Neural progenitor cell (in vitro differentiated cells): ENCODE measurements at regions not wholly inside any gene's neighbourhood (a gene's known extent, or its start where the extent isn't known, plus 50 kb on each side); places are given as distances from the start of the nearest gene placed in this dataset.

Source experiments
- DNase-seq: peaks from one replicate; pipeline ENCODE4 v3.0.0-alpha.2; 2016; ENCODE audit warnings: low spot score
- H2AFZ ChIP-seq: fragments of 200-600 bp; sonication (generic); replicated peaks from 2 replicates; pipeline ENCODE4 v1.6.1; 2016; ENCODE audit warnings: antibody characterized with exemption
- H3F3A ChIP-seq: fragments of 200-600 bp; sonication (generic); 2 replicates; pipeline ENCODE4 v1.6.1; 2016; ENCODE audit warnings: antibody characterized with exemption, low read depth
- H3K27ac ChIP-seq: fragments of 200-600 bp; sonication (generic); 2 replicates; pipeline ENCODE4 v1.5.1; 2016; ENCODE audit warnings: mild to moderate bottlenecking
- H3K27me3 ChIP-seq: fragments of 200-600 bp; sonication (generic); 2 replicates; pipeline ENCODE4 v1.6.1; 2016; ENCODE audit warnings: mild to moderate bottlenecking, moderate library complexity
- H3K36me3 ChIP-seq: fragments of 200-600 bp; sonication (generic); 2 replicates; pipeline ENCODE4 v1.5.1; 2016
- H3K4me1 ChIP-seq: fragments of 200-600 bp; sonication (generic); 2 replicates; pipeline ENCODE4 v1.6.1; 2016; ENCODE audit warnings: mixed run types
- H3K4me2 ChIP-seq: fragments of 200-600 bp; sonication (generic); 2 replicates; pipeline ENCODE4 v1.6.1; 2016
- H3K4me3 ChIP-seq: fragments of 200-600 bp; sonication (generic); 2 replicates; pipeline ENCODE4 v1.5.1; 2016
- H3K79me2 ChIP-seq: fragments of 200-600 bp; sonication (generic); 2 replicates; pipeline ENCODE4 v1.6.1; 2016; ENCODE audit warnings: low read depth
- H3K9ac ChIP-seq: fragments of 200-600 bp; sonication (generic); 2 replicates; pipeline ENCODE4 v1.6.1; 2016
- H3K9me3 ChIP-seq: fragments of 200-600 bp; sonication (generic); 2 replicates; pipeline ENCODE4 v1.5.1; 2016; ENCODE audit warnings: low read depth
- H4K20me1 ChIP-seq: fragments of 200-600 bp; sonication (generic); 2 replicates; pipeline ENCODE4 v1.6.1; 2016; ENCODE audit warnings: low read depth
- H3K27ac Mint-ChIP-seq: 3 replicates; pipeline ENCODE4 v1.8.0; 2021; ENCODE audit warnings: mixed read lengths
- H3K27me3 Mint-ChIP-seq: 2 replicates; pipeline ENCODE4 v1.8.0; 2022; ENCODE audit warnings: low read depth, mild to moderate bottlenecking, inconsistent platforms, moderate library complexity, mixed read lengths; ENCODE audit not compliant: insufficient read depth
- H3K36me3 Mint-ChIP-seq: 3 replicates; pipeline ENCODE4 v1.8.0; 2021; ENCODE audit warnings: mixed read lengths
- H3K4me1 Mint-ChIP-seq: 3 replicates; pipeline ENCODE4 v1.8.0; 2021; ENCODE audit warnings: mixed read lengths
- H3K4me3 Mint-ChIP-seq: 3 replicates; pipeline ENCODE4 v1.8.0; 2021; ENCODE audit warnings: mild to moderate bottlenecking, moderate library complexity, mixed read lengths
- H3K9me3 Mint-ChIP-seq: 3 replicates; pipeline ENCODE4 v1.8.0; 2020; ENCODE audit warnings: mixed read lengths
- CTCF ChIP-seq: fragments of 200-600 bp; sonication (generic); IDR thresholded peaks from 2 replicates; pipeline ENCODE4 v1.5.1; 2017; ENCODE audit warnings: antibody characterized with exemption, mild to moderate bottlenecking
- EZH2 ChIP-seq: fragments of 200-600 bp; sonication (generic); IDR thresholded peaks from 2 replicates; pipeline ENCODE4 v1.6.1; 2017; ENCODE audit warnings: antibody characterized with exemption, mild to moderate bottlenecking, moderate library complexity
- EZH2phosphoT487 ChIP-seq: fragments of 200-600 bp; sonication (generic); IDR thresholded peaks from 2 replicates; pipeline ENCODE4 v1.6.1; 2017; ENCODE audit warnings: antibody characterized with exemption

DNA sequence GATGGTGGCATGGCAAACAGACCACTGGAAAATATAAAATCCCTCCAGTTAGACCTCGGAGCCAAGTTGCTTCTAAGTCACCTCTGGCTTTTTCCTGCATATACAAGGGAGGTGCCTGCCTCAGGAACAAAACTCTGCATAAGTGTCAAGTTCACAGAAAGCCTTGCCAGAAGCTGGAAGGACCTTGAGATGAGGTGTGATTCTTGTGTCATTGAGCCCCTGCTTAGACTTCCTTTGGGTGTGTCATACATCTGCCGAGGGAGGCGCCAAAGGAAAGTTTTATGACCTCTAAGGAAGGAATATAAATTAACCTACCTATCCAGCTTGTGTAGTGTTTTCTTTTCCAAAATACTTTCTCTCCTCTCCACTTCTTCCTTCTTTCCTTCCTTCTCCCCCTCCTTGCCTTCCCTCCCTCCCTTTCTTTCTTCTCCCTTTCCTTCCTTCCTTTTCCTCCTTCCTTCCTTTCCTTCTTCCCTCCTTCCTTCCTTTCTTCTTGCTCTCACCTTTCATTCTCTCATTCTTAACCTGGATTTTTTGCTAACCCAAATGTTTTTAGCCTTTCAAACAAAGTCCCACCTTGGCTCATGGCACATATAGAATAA, 75.2 kb downstream of the TRIL start:
- Mint-ChIP-seq H3K36me3 (no peaks in the 10 kb centered on the region), H3K27me3 (no peaks in the 10 kb centered on the region), H3K4me1 (no peaks in the 10 kb centered on the region), H3K9me3 (no peaks in the 10 kb centered on the region), H3K27ac (no peak overlapping the region), H3K4me3 (no peak overlapping the region)
- Histone ChIP-seq H3K27me3 (no peaks in the 10 kb centered on the region), H3K36me3 (no peaks in the 10 kb centered on the region), H2AFZ (no peak overlapping the region), H3K9me3 (no peaks in the 10 kb centered on the region), H3K27ac (no peak overlapping the region), H3K4me3 (no peak overlapping the region), H3K4me1 (peaks cover 22% of the 10 kb centered on the region), H4K20me1 (no peaks in the 10 kb centered on the region), H3K79me2 (no peaks in the 10 kb centered on the region), H3K9ac (no peak overlapping the region), H3K4me2 (no peak overlapping the region), H3F3A (no peaks in the 10 kb centered on the region)
- no peak for DNase-seq
- TF ChIP-seq CTCF = no peak

- peak overlapping the region; percentile 58 for H3K4me2 ChIP-seq
- no peaks in the 10 kb centered on the region for H3K9me3 ChIP-seq
- DNase-seq = peak; percentile 60
- no peaks in the 10 kb centered on the region for H4K20me1 ChIP-seq
- Mint-ChIP-seq H3K4me3 (no peak overlapping the region), H3K36me3 (no peaks in the 10 kb centered on the region), H3K4me1 (peaks cover 4% of the 10 kb centered on the region), H3K9me3 (no peaks in the 10 kb centered on the region), H3K27me3 (no peaks in the 10 kb centered on the region), H3K27ac (no peak overlapping the region)
- H2AFZ ChIP-seq = peak overlapping the region; percentile 86
- H3F3A ChIP-seq = no peaks in the 10 kb centered on the region
- TF ChIP-seq CTCF (no peak), EZH2phosphoT487 (no peak), EZH2 (no peak)
- H3K27ac ChIP-seq = no peak overlapping the region
- H3K79me2 ChIP-seq = no peaks in the 10 kb centered on the region
- H3K4me3 ChIP-seq = no peak overlapping the region
- H3K27me3 ChIP-seq = no peaks in the 10 kb centered on the region
- no peaks in the 10 kb centered on the region for H3K36me3 ChIP-seq
- H3K9ac ChIP-seq = no peak overlapping the region
- peaks cover 30% of the 10 kb centered on the region for H3K4me1 ChIP-seq
These were observed 79.0 kb downstream of the TRIL start for GRCh38 chr7:28879105-28879504.

- Histone ChIP-seq H3K27me3 (no peaks in the 10 kb centered on the region), H3F3A (no peaks in the 10 kb centered on the region), H3K4me2 (peak overlapping the region; percentile 16), H3K27ac (no peak overlapping the region), H3K4me1 (peaks cover 30% of the 10 kb centered on the region), H4K20me1 (no peaks in the 10 kb centered on the region), H3K4me3 (no peak overlapping the region), H3K36me3 (no peaks in the 10 kb centered on the region), H3K9ac (no peak overlapping the region), H2AFZ (peak overlapping the region; percentile 59), H3K9me3 (no peaks in the 10 kb centered on the region), H3K79me2 (no peaks in the 10 kb centered on the region)
- Mint-ChIP-seq H3K4me1 (peaks cover 4% of the 10 kb centered on the region), H3K9me3 (no peaks in the 10 kb centered on the region), H3K27me3 (no peaks in the 10 kb centered on the region), H3K4me3 (no peak overlapping the region), H3K36me3 (no peaks in the 10 kb centered on the region), H3K27ac (no peak overlapping the region)
- no peak for DNase-seq
- TF ChIP-seq EZH2phosphoT487 = no peak
- no peak for TF ChIP-seq EZH2
These were observed 79.6 kb downstream of the TRIL start for GRCh38 chr7:28878481-28878880.
